Stomach (tissue), 8 donors: ENCODE measurements at regions not wholly inside any gene's neighbourhood (a gene's known extent, or its start where the extent isn't known, plus 50 kb on each side); places are given as distances from the start of the nearest gene placed in this dataset.

Experiments
- DNase-seq, 2 donors: peaks; one replicate each; pipeline versions ENCODE4 v3.0.0 to v3.0.0-alpha.2; 2013 to 2019
- H3K27ac ChIP-seq, 5 donors: fragments of 200-600 bp in 4 of 5; sonication (generic) in 4 of 5; one replicate each; pipeline ENCODE4 v1.5.1; 2013 to 2019; ENCODE audit warnings: mild to moderate bottlenecking in 1 of 5, moderate library complexity in 1 of 5
- H3K27me3 ChIP-seq, 3 donors: fragments of 200-600 bp; sonication (generic); one replicate each; pipeline ENCODE4 v1.5.1; 2017 to 2019; ENCODE audit warnings: mixed run types in 1 of 3
- H3K36me3 ChIP-seq, 4 donors: fragments of 200-600 bp; sonication (generic); 1 replicate in 3 of 4; 2 replicates in 1 of 4; pipeline ENCODE4 v1.5.1; 2016 to 2019
- H3K4me1 ChIP-seq, 4 donors: fragments of 200-600 bp; sonication (generic); one replicate each; pipeline ENCODE4 v1.5.1; 2016 to 2019
- H3K4me3 ChIP-seq, 4 donors: fragments of 200-600 bp; sonication (generic) in 3 of 4; one replicate each; pipeline ENCODE4 v1.5.1; 2016 to 2019; ENCODE audit warnings: mild to moderate bottlenecking in 1 of 4
- H3K9me3 ChIP-seq, 4 donors: fragments of 200-600 bp; sonication (generic); one replicate each; pipeline ENCODE4 v1.5.1; 2016 to 2019
- EP300 ChIP-seq: sonication (generic); formaldehyde crosslinking; IDR thresholded peaks from one replicate; pipeline ENCODE4 v1.6.1; 2017; ENCODE audit warnings: antibody characterized with exemption
- POLR2A ChIP-seq, 4 donors: fragments of 450-650 bp; IDR thresholded peaks; one replicate each; pipeline ENCODE4 v1.6.1; 2016; ENCODE audit warnings: antibody characterized with exemption in 4 of 4, control low read depth in 2 of 4, mild to moderate bottlenecking in 1 of 4, moderate library complexity in 1 of 4
- POLR2AphosphoS5 ChIP-seq, 3 donors: sonication (generic); formaldehyde crosslinking; IDR thresholded peaks; one replicate each; pipeline ENCODE4 v1.6.1; 2016; ENCODE audit warnings: antibody characterized with exemption in 3 of 3
- WGBS, 5 donors: extraction: QIAGEN DNeasy Blood & Tissue Kit in 3 of 5; methylation state at CpG; one replicate each; pipeline versions ENCODE4 v1.1.5 to v1.1.7; 2013 to 2018; 5-methylcytosine and 5-hydroxymethylcytosine counted together
- intact Hi-C: fragments of 100-400 bp; cut with DNase I; formaldehyde crosslinking; loops from one replicate; pipeline ENCODE4 v1.15.1; 2023; ENCODE audit warnings: low total_unique reads
- small RNA-seq, 4 donors: library from RNA; depleted of rRNA; stranded (forward); fragments of <200 nt; gene quantifications; one replicate each; pipeline ENCODE3, GENCODE V24; 2016
- TF ChIP-seq, protein P1 (sequence below), 7 experiments: fragments of 450-650 bp in 4 of 7; fragments of 200-600 bp in 3 of 7; sonication (generic) in 3 of 7; IDR thresholded peaks; one replicate each; pipeline ENCODE4 v1.5.1; 2016 to 2019; ENCODE audit warnings: antibody characterized with exemption in 7 of 7, control low read depth in 2 of 7, mild to moderate bottlenecking in 1 of 7
- donor health status: healthy with polysubstance abuse.
- donor health status: Bipolar disorder and iron deficiency.
- donor health status: healthy.

DNA sequence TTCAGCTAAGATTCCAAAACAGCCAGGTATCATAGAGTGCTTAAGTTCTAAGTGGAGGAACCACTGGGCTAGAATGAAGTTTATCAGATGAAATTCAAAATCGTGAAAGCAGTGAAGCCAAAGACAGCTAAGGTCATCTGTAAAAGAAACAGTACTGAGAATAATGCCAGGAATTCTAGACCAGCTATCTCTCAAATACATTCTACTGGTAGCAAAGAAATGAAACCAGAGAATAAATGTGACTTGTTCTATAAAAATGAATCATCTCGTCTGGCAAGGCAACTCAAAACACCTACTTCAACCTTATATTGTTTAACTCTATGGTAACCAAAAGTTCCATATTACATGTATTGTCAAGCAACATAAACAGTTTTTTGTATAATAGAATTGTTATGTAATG lies 51.3 kb upstream of the RGMB start:
- H3K4me1 ChIP-seq = no peaks in the 10 kb centered on the region
- intact Hi-C loops = no loop called here
- DNase-seq = no peak
- WGBS, 5 donors = 44 to 63% (median 50%) methylated on average over 2 of the region's 2 CpGs
- TF ChIP-seq EP300 = no peak
- TF ChIP-seq POLR2A (IDR thresholded peaks at IDR 0.05) = no peak
- no peak for TF ChIP-seq POLR2AphosphoS5 (IDR thresholded peaks at IDR 0.05)
- TF ChIP-seq, protein P1, sequence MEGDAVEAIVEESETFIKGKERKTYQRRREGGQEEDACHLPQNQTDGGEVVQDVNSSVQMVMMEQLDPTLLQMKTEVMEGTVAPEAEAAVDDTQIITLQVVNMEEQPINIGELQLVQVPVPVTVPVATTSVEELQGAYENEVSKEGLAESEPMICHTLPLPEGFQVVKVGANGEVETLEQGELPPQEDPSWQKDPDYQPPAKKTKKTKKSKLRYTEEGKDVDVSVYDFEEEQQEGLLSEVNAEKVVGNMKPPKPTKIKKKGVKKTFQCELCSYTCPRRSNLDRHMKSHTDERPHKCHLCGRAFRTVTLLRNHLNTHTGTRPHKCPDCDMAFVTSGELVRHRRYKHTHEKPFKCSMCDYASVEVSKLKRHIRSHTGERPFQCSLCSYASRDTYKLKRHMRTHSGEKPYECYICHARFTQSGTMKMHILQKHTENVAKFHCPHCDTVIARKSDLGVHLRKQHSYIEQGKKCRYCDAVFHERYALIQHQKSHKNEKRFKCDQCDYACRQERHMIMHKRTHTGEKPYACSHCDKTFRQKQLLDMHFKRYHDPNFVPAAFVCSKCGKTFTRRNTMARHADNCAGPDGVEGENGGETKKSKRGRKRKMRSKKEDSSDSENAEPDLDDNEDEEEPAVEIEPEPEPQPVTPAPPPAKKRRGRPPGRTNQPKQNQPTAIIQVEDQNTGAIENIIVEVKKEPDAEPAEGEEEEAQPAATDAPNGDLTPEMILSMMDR (IDR thresholded peaks at IDR 0.05) = no peak
- H3K27ac ChIP-seq = no peak overlapping the region
- H3K27me3 ChIP-seq = no peaks in the 10 kb centered on the region
- no peaks in the 10 kb centered on the region for H3K9me3 ChIP-seq
- no peaks in the 10 kb centered on the region for H3K36me3 ChIP-seq
- H3K4me3 ChIP-seq = no peak overlapping the region

- Histone ChIP-seq H3K27me3 (no peaks in the 10 kb centered on the region), H3K27ac (no peak overlapping the region), H3K4me1 (no peaks in the 10 kb centered on the region), H3K9me3 (no peaks in the 10 kb centered on the region), H3K4me3 (no peak overlapping the region), H3K36me3 (no peaks in the 10 kb centered on the region)
- intact Hi-C loops = no loop called here
- 79 to 92% (median 86%) methylated on average over 2 of the region's 2 CpGs for WGBS, 5 donors
- DNase-seq = no peak
- TF ChIP-seq, protein P1 (IDR thresholded peaks at IDR 0.05) = no peak
- TF ChIP-seq POLR2A (IDR thresholded peaks at IDR 0.05) (no peak), POLR2AphosphoS5 (IDR thresholded peaks at IDR 0.05) (no peak)
These were observed 50.4 kb upstream of the RGMB start for GRCh38 chr5:98723061-98723460.

Small RNAs in the stretch of these regions (small RNA-seq; reads per million reads assigned to genes)
- gene AC008834.1 (0 reads per million in 4 donors), gene AC074133.1 (0 reads per million in 4 donors), gene MRPS35P2 (0 reads per million in 4 donors)
